T-helper 1 cell treated with Interleukin-12 subunit alpha and Interleukin-12 subunit beta and Interleukin-4 antibody, amounts not matched to agents 30 ng/mL and 1 ng/mL, for 36 hours (primary cell): ENCODE measurements at regions not wholly inside any gene's neighbourhood (a gene's known extent, or its start where the extent isn't known, plus 50 kb on each side); places are given as distances from the start of the nearest gene placed in this dataset.

Experiments
- intact Hi-C: fragments of 100-400 bp; cut with micrococcal nuclease; formaldehyde crosslinking; loops from one replicate; pipeline ENCODE4 v1.15.1; 2024

DNA sequence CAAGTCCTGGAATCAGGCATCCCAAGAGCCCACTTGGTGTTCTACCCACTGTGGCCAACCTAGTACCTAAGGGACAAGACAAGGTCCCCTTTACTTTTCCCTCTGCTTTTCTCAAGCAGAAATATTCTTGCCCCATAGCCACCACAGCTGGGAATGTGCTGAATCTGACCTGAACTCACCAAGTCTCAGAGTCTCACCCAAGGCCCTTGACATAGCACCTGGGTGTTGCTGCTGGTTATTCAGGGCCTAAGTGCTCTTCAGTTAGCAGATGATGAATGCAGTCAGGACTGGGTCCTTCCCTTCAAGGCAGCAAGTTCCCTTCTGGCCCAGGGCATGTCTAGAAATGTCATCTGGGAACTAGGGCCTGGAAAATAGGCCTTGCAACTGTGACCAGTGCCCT, 201.8 kb upstream of the SERP2 start:
- intact Hi-C loops: no loop called here

DNA sequence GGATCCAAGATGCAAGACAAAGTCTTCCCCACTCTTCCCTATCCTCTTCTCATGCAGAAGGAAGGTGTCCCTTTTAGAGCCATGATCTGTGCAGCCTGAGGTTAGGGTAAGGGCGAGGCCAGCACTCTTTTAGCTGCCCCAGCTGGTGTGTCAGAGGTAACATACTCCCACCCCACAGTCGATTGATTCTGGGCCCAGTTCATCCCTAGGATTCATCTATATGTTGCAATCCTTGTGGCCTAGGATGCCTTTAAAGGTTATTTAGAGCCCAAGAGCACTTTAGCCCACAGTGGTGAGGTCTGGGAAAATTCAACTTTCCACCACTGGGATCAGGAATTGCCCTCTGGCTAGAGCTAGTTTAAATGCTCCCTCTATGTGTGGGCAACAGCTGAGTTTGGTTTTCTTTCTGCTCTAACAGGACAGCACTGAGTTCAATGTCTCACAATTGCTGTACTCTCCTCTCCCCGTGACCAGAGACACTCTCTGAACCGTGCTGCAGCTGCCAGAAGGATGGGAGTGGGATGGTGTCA, 201.3 kb upstream of the SERP2 start:
- intact Hi-C loops: no loop called here

DNA sequence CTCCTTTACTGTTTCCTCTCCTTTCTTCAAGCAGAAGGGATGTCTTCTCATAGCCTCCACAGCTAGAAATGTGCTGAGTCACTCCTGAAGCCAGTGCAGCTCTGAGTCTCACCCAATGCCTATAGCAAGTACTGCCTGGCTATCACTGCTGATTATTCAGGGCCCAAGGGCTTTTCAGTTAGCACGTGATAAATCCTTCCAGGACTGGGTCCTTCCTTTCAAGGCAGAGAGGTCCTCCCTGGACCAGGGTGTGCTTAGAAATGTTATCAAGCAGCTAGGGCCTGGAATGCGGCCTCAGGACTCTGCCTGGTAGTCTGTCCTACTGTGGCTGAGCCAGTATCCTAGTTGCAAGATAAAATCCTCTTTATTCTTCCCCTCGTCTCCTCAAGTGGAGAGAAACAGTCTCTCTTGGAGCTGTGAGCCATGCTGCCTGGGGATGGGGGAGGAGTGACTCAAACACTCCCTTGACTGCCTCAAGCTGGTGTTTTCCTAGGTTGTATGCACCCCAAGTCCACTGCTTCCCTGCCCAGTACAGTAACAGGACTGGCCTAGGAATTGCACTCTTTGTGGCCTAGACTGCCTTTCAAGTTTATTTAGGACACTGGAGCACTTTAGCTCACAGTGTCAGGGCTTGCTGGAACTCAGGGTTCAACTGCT, 198.7 kb upstream of the SERP2 start:
- intact Hi-C loops: no loop called here

DNA sequence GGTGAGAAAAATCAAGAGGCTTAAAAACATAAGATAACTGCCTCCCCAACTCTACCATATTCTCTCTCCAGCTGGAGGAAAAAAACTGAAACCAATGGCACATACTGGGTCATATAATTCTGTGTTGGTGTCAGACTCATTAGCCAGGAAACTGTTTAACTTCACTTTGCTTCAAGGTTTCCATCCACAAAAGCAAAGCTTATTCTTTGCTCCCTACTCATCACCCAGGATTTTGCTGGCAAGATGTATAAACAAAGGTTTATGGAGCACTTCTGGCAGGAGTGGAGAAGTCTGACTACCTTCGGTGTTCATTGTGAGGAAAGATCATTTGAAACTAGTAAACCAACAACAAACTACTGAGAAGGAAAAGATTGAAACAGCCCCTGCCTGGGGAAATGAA, 197.5 kb upstream of the SERP2 start:
- intact Hi-C loops: no loop called here

- intact Hi-C loops: no loop called here
These were observed 192.6 kb upstream of the SERP2 start for GRCh38 chr13:44180876-44181536.

GRCh38 chr13:44181931-44182330, 191.7 kb upstream of the SERP2 start:
- intact Hi-C loops: no loop called here

GRCh38 chr13:44184740-44185139, 188.9 kb upstream of the SERP2 start:
- intact Hi-C loops: no loop called here

GRCh38 chr13:44188257-44188656, 185.4 kb upstream of the SERP2 start:
- intact Hi-C loops: no loop called here

- intact Hi-C loops: no loop called here
These were observed 184.5 kb upstream of the SERP2 start for GRCh38 chr13:44189085-44189484.

DNA sequence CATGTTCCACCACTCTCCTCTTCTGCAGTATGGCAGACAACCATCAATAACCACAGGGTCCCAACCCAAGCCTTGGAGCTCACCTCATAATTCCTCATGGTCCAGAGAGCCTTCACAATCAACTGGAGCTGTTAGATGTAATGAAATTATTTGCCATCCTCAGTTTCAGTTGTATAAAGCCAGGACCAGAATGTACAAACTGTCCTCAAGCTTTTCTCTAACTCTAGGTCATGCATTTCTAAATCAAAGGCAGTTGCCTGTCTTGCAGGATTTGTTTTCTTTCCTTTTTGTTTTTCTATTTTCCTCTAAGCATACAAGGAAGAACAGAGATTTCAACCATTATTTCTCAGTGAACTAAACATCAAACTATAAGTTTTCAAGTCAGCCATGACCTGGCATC, 182.5 kb upstream of the SERP2 start:
- intact Hi-C loops: loop anchor here (1.0 to 5.0 kb wide), 4 partner anchors 49 to 284 kb away; no protein-coding TSS in a partner anchor

GRCh38 chr13:44191504-44192171, 182.0 kb upstream of the SERP2 start:
- intact Hi-C loops: loop anchor here (1.0 to 5.0 kb wide), 4 partner anchors 49 to 284 kb away; no protein-coding TSS in a partner anchor

GRCh38 chr13:44193731-44194130, 179.9 kb upstream of the SERP2 start:
- intact Hi-C loops: loop anchor here (5.0 kb wide), 1 partner anchor 286 kb away; no protein-coding TSS in a partner anchor

GRCh38 chr13:44195245-44195644, 178.4 kb upstream of the SERP2 start:
- intact Hi-C loops: loop anchor here (5.0 kb wide), 3 partner anchors 382 to 927 kb away; partner anchors contain the start of genes GTF2F2 and TSC22D1

GRCh38 chr13:44196196-44196751, 177.3 kb upstream of the SERP2 start:
- intact Hi-C loops: loop anchor here (5.0 kb wide), 3 partner anchors 381 to 926 kb away; partner anchors contain the start of genes GTF2F2 and TSC22D1

GRCh38 chr13:44197791-44198770, 175.5 kb upstream of the SERP2 start:
- intact Hi-C loops: loop anchor here (1.0 to 5.0 kb wide), 9 partner anchors 39 to 924 kb away; partner anchors contain the start of genes GTF2F2 and TSC22D1

GRCh38 chr13:44198826-44199225, 174.8 kb upstream of the SERP2 start:
- intact Hi-C loops: loop anchor here (1.0 to 5.0 kb wide), 9 partner anchors 38 to 923 kb away; partner anchors contain the start of genes GTF2F2 and TSC22D1

GRCh38 chr13:44199627-44200207, 173.9 kb upstream of the SERP2 start:
- intact Hi-C loops: loop anchor here (2.0 to 5.0 kb wide), 4 partner anchors 101 to 923 kb away; partner anchors contain the start of genes GTF2F2 and TSC22D1

DNA sequence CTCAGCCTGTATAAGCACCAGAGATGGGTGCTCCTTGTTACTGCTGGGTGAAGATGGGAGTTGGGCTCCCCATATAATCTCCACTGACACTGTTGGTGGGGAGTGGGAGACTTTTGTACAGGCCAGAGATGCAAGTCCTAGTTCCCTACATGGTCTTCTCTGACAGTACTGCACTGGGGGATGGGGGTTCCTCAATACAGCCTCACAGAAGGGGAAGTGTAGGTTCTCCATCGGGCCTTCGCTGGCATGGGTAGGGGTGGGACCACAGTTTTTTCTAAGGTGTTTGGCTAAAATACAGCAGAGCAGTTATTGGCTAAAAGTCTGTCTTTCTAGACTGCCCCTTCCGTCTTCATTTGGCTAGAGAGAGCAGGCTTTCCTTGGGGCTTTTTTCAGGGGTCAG, 167.2 kb upstream of the SERP2 start:
- intact Hi-C loops: no loop called here

DNA sequence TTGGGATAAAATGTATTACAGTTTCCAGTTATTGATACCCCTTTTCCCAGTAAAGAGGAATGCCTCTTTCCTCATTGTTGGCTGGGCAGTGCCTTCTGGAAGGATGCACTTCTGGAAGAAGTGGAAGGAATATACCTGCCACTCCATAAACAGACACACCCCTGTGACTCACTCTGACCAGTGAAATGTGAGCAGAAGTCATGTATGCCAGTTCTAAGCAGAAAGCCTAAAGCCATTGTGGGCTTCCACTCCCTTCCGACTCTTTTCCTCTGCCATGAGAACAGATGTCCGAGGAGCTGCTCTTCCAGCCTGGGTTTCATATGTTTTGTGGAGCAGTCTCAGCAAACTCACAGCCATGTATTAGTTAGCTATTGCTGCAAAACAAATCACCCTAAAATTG, 166.1 kb upstream of the SERP2 start:
- intact Hi-C loops: no loop called here

GRCh38 chr13:44210525-44210924, 163.1 kb upstream of the SERP2 start:
- intact Hi-C loops: no loop called here
